SK-N-SH (cell line): ENCODE measurements at regions not wholly inside any gene's neighbourhood (a gene's known extent, or its start where the extent isn't known, plus 50 kb on each side); places are given as distances from the start of the nearest gene placed in this dataset.

Experiments
- CTCF ChIP-seq: fragments of 200-600 bp; sonication (generic); IDR thresholded peaks from 2 replicates; pipeline ENCODE4 v1.6.1; 2017; ENCODE audit warnings: antibody characterized with exemption, mild to moderate bottlenecking, moderate library complexity
- PBX3 ChIP-seq: IDR thresholded peaks from 2 replicates; pipeline ENCODE4; 2012

GRCh38 chr3:177852001-177852807, 654.9 kb upstream of the TBL1XR1 start:
- no peak for TF ChIP-seq PBX3
- no peak for TF ChIP-seq CTCF
